ENCODE measurements at regions not wholly inside any gene's neighbourhood (a gene's known extent, or its start where the extent isn't known, plus 50 kb on each side); places are given as distances from the start of the nearest gene placed in this dataset.

DNA sequence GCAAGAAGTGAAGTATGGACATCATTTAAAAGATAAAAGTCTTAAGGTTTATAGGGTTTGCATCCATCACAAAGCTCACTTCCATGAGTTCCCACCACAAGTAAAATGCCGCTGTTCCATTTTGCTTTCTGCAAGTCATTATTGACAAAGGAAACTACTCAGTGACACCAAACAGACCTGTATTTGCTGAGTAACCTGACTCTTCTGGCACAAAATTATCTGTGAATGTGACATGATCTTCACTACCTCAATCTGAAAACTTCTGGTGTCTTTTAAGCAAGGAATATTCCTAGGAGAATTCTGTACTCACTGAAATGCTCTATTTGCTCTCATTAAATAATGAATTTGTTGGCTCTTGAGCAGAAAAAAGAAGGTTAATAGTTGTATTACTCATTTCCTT, 1077.4 kb upstream of the ADGRL4 start:
- Histone ChIP-seq H3K27me3 (no peaks in the 10 kb centered on the region), H3K4me3 (no peak overlapping the region), H3K27ac (no peak overlapping the region), H3K9me3 (replicated peaks in 1 of 3) (no peaks in the 10 kb centered on the region), H3K4me1 (replicated peaks in 1 of 2) (no peaks in the 10 kb centered on the region), H3K36me3 (replicated peaks in 1 of 2) (no peaks in the 10 kb centered on the region)
- TF ChIP-seq POLR2A (IDR thresholded peaks at IDR 0.05) = no peak
- TF ChIP-seq, protein P1, sequence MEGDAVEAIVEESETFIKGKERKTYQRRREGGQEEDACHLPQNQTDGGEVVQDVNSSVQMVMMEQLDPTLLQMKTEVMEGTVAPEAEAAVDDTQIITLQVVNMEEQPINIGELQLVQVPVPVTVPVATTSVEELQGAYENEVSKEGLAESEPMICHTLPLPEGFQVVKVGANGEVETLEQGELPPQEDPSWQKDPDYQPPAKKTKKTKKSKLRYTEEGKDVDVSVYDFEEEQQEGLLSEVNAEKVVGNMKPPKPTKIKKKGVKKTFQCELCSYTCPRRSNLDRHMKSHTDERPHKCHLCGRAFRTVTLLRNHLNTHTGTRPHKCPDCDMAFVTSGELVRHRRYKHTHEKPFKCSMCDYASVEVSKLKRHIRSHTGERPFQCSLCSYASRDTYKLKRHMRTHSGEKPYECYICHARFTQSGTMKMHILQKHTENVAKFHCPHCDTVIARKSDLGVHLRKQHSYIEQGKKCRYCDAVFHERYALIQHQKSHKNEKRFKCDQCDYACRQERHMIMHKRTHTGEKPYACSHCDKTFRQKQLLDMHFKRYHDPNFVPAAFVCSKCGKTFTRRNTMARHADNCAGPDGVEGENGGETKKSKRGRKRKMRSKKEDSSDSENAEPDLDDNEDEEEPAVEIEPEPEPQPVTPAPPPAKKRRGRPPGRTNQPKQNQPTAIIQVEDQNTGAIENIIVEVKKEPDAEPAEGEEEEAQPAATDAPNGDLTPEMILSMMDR (IDR thresholded peaks at IDR 0.05) = no peak
- WGBS, 4 donors = 93 to 100% (median 98%) methylated on average over 1 of the region's 1 CpG
- DNase-seq = no peak
- intact Hi-C loops (cut with DNase I) = no loop called here

DNA sequence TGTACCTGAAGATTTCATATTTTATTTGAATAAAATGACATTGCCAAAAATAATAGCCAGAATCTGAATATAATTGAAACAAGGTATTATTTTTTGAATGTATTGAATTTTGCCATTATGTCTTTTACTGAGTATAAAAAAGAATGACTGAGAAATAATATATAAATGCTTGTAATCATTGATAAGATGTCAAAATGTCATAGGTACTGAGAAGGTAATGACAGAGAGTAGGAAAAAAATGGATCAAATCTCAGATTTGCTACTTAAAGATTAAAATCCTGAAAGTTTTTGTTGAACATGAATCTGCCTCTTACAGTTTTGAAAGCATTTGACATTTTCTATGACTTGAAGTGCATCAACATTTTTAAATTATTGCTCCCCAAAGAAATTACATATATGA, 1069.9 kb upstream of the ADGRL4 start:
- H3K4me1 ChIP-seq (replicated peaks in 1 of 2) = no peaks in the 10 kb centered on the region
- H3K27ac ChIP-seq = no peak overlapping the region
- H3K27me3 ChIP-seq = no peaks in the 10 kb centered on the region
- intact Hi-C loops (cut with DNase I) = no loop called here
- H3K9me3 ChIP-seq (replicated peaks in 1 of 3) = no peaks in the 10 kb centered on the region
- no peak overlapping the region for H3K4me3 ChIP-seq
- no peak for DNase-seq
- no peaks in the 10 kb centered on the region for H3K36me3 ChIP-seq (replicated peaks in 1 of 2)
- TF ChIP-seq POLR2A (IDR thresholded peaks at IDR 0.05) = no peak
- TF ChIP-seq, protein P1 (IDR thresholded peaks at IDR 0.05) = no peak

DNA sequence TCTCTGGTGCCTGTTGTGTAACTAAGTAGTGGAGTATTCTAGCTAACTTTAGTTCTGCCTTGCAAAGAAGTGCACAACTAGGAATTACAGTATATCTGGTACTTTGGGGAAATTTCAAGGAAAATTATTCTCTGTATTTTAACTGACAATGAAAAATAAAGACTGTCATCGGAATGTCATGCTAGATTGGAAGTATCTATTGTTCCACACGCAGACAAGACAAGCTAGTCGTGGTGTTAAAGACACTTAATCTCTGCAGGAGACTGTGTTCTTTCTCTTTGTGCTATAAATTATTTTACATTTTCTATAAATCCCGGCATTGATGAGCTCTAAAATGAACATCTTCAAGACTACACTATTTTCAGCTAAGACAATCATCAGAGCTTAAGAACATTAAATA, 1068.8 kb upstream of the ADGRL4 start:
- H3K4me1 ChIP-seq (replicated peaks in 1 of 2) = no peaks in the 10 kb centered on the region
- H3K27ac ChIP-seq = no peak overlapping the region
- no peak overlapping the region for H3K4me3 ChIP-seq
- H3K9me3 ChIP-seq (replicated peaks in 1 of 3) = no peaks in the 10 kb centered on the region
- no peak for TF ChIP-seq POLR2A (IDR thresholded peaks at IDR 0.05)
- TF ChIP-seq, protein P1 (IDR thresholded peaks at IDR 0.05) = no peak
- no peaks in the 10 kb centered on the region for H3K36me3 ChIP-seq (replicated peaks in 1 of 2)
- intact Hi-C loops (cut with DNase I) = no loop called here
- WGBS, 4 donors = 57 to 77% (median 72%) methylated on average over 4 of the region's 4 CpGs
- H3K27me3 ChIP-seq = no peaks in the 10 kb centered on the region
- no peak for DNase-seq

DNA sequence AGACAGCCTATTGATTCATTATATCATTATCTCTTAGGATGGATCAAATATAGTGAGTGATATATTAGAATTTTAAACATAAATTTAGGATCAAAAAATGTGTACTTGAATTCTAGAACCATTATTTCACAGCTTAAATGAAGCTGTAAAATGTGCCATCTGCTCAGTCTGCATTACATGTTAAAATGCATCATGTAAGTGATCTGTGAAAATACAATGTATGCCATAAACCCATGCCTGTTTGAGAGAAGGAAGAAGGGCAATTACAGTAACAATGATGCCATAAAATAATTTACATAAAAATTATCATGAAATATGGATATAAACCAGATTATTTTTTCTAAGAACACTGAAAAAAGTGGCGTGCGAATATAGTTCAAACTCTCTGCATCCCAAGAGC, 1066.0 kb upstream of the ADGRL4 start:
- no peaks in the 10 kb centered on the region for H3K9me3 ChIP-seq (replicated peaks in 1 of 3)
- H3K36me3 ChIP-seq (replicated peaks in 1 of 2) = no peaks in the 10 kb centered on the region
- no peak overlapping the region for H3K27ac ChIP-seq
- intact Hi-C loops (cut with DNase I) = no loop called here
- H3K27me3 ChIP-seq = no peaks in the 10 kb centered on the region
- TF ChIP-seq, protein P1 (IDR thresholded peaks at IDR 0.05) = no peak
- TF ChIP-seq POLR2A (IDR thresholded peaks at IDR 0.05) = no peak
- H3K4me1 ChIP-seq (replicated peaks in 1 of 2) = no peaks in the 10 kb centered on the region
- DNase-seq = no peak
- H3K4me3 ChIP-seq = no peak overlapping the region
- WGBS, 4 donors = 83 to 93% (median 90%) methylated on average over 2 of the region's 2 CpGs

Measured in adrenal gland (tissue), 9 donors.